ENCODE measurements at regions not wholly inside any gene's neighbourhood (a gene's known extent, or its start where the extent isn't known, plus 50 kb on each side); places are given as distances from the start of the nearest gene placed in this dataset.

DNA sequence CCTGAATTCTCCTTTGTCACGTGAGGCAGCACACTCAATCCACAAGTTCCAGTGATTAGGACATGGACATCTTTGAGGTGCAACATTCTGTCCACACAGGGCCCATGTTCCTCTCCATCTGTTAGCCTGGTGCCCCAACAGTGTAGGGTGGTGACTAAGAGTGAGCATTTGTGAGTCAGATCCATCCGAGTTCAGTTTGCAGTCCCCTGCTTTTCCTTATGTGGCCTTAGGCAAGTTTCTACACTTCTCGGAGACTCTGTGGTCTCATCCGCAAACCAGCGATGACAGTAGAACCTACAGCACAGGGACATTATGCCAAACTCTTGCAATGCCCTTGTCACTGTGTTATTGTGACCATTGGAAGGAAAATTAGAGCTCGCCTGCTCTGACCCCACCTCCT lies 178.7 kb upstream of the CDH4 start:
- no peak overlapping the region for H3K9ac ChIP-seq (ENCODE audit: low read length)
- H3K9me3 ChIP-seq (replicated peaks; ENCODE audit: insufficient read depth, low read length): no peaks in the 10 kb centered on the region
- no peaks in the 10 kb centered on the region for H3K9me2 ChIP-seq (replicated peaks; ENCODE audit: insufficient read depth, low read length)
- no peaks in the 10 kb centered on the region for H4K20me1 ChIP-seq (ENCODE audit: insufficient read depth, low read length)
- TF ChIP-seq EZH2phosphoT487 (IDR thresholded peaks at IDR 0.05; ENCODE audit: low read length) (no peak), EZH2 (optimal IDR thresholded peaks at IDR 0.05; ENCODE audit: low read depth, low read length) (no peak)
- TF ChIP-seq, protein P1, sequence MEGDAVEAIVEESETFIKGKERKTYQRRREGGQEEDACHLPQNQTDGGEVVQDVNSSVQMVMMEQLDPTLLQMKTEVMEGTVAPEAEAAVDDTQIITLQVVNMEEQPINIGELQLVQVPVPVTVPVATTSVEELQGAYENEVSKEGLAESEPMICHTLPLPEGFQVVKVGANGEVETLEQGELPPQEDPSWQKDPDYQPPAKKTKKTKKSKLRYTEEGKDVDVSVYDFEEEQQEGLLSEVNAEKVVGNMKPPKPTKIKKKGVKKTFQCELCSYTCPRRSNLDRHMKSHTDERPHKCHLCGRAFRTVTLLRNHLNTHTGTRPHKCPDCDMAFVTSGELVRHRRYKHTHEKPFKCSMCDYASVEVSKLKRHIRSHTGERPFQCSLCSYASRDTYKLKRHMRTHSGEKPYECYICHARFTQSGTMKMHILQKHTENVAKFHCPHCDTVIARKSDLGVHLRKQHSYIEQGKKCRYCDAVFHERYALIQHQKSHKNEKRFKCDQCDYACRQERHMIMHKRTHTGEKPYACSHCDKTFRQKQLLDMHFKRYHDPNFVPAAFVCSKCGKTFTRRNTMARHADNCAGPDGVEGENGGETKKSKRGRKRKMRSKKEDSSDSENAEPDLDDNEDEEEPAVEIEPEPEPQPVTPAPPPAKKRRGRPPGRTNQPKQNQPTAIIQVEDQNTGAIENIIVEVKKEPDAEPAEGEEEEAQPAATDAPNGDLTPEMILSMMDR (IDR thresholded peaks at IDR 0.05; ENCODE audit: low read length): no peak
- no peak overlapping the region for H3K4me3 ChIP-seq (ENCODE audit: low read length)
- H3K4me2 ChIP-seq (ENCODE audit: low read depth, low read length): no peak overlapping the region
- H3K79me2 ChIP-seq (ENCODE audit: low read length): no peaks in the 10 kb centered on the region
- H3K27ac ChIP-seq (ENCODE audit: low read length): no peak overlapping the region
- H3K4me1 ChIP-seq (ENCODE audit: low read length): no peaks in the 10 kb centered on the region
- no peak for DNase-seq
- no peak overlapping the region for H2AFZ ChIP-seq (ENCODE audit: low read length)
- no peaks in the 10 kb centered on the region for H3K36me3 ChIP-seq (replicated peaks; ENCODE audit: insufficient read depth, low read length)
- no peaks in the 10 kb centered on the region for H3F3A ChIP-seq (ENCODE audit: insufficient read depth, low read length)
- H3K27me3 ChIP-seq (replicated peaks; ENCODE audit: insufficient read depth, low read length): peaks cover 4% of the 10 kb centered on the region; the same call in 1 of the 2 replicates

DNA sequence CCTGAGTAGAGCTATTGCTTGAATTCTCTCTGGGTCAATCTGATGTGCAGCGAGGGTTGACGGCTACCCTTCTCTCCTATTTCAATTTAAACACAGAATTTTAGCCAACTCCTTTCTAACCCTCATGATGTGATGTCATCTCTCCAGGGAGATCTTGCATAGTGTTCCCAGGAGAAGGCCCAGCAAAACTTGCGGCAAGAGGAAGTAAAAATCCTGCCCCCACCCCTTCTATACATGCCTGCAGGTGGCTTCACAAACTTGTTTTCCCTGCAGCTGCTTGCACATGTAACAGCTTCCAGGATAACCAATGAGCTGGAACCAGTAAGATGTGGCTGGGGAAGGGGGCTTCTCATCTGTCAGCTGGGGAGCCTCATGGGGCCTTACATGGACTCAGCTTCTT lies 169.3 kb upstream of the CDH4 start:
- Histone ChIP-seq H3K4me3 (ENCODE audit: low read length) (no peak overlapping the region), H2AFZ (ENCODE audit: low read length) (no peak overlapping the region), H3K9me2 (replicated peaks; ENCODE audit: insufficient read depth, low read length) (no peaks in the 10 kb centered on the region), H3K36me3 (replicated peaks; ENCODE audit: insufficient read depth, low read length) (no peaks in the 10 kb centered on the region), H4K20me1 (ENCODE audit: insufficient read depth, low read length) (no peaks in the 10 kb centered on the region), H3K9me3 (replicated peaks; ENCODE audit: insufficient read depth, low read length) (no peaks in the 10 kb centered on the region), H3K27ac (ENCODE audit: low read length) (no peak overlapping the region), H3K4me1 (ENCODE audit: low read length) (no peaks in the 10 kb centered on the region), H3K9ac (ENCODE audit: low read length) (no peak overlapping the region), H3K79me2 (ENCODE audit: low read length) (no peaks in the 10 kb centered on the region), H3K27me3 (replicated peaks; ENCODE audit: insufficient read depth, low read length) (no peaks in the 10 kb centered on the region), H3K4me2 (ENCODE audit: low read depth, low read length) (no peak overlapping the region), H3F3A (ENCODE audit: insufficient read depth, low read length) (no peaks in the 10 kb centered on the region)
- no peak for DNase-seq
- TF ChIP-seq, protein P1 (IDR thresholded peaks at IDR 0.05; ENCODE audit: low read length): no peak
- TF ChIP-seq EZH2phosphoT487 (IDR thresholded peaks at IDR 0.05; ENCODE audit: low read length) (no peak), EZH2 (optimal IDR thresholded peaks at IDR 0.05; ENCODE audit: low read depth, low read length) (no peak)

DNA sequence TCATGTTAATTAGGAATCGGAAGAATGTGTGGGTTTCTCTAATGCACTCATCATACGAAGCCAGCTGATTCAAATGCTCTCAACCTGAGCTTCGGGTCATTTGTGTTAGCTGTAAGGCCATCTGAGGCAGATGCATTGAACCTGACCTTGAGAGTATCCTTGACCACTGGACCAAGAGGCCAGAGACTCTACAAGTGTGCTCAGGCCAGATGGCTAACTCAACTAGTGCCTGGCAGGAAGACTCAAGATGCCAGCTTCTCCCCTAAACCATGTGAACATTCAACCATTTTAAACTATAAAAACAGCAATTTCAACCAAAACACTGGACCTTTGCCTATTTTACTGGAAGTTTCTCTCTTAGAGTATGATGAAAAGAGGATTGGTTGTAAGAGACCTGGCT lies 168.6 kb upstream of the CDH4 start:
- Histone ChIP-seq H3F3A (ENCODE audit: insufficient read depth, low read length) (no peaks in the 10 kb centered on the region), H3K4me3 (ENCODE audit: low read length) (no peak overlapping the region), H3K4me2 (ENCODE audit: low read depth, low read length) (no peak overlapping the region), H3K9me3 (replicated peaks; ENCODE audit: insufficient read depth, low read length) (no peaks in the 10 kb centered on the region), H3K27me3 (replicated peaks; ENCODE audit: insufficient read depth, low read length) (no peaks in the 10 kb centered on the region), H4K20me1 (ENCODE audit: insufficient read depth, low read length) (no peaks in the 10 kb centered on the region), H3K9ac (ENCODE audit: low read length) (no peak overlapping the region), H3K4me1 (ENCODE audit: low read length) (no peaks in the 10 kb centered on the region), H3K9me2 (replicated peaks; ENCODE audit: insufficient read depth, low read length) (no peaks in the 10 kb centered on the region), H3K27ac (ENCODE audit: low read length) (no peak overlapping the region), H2AFZ (ENCODE audit: low read length) (no peak overlapping the region), H3K79me2 (ENCODE audit: low read length) (no peaks in the 10 kb centered on the region), H3K36me3 (replicated peaks; ENCODE audit: insufficient read depth, low read length) (no peaks in the 10 kb centered on the region)
- TF ChIP-seq EZH2phosphoT487 (IDR thresholded peaks at IDR 0.05; ENCODE audit: low read length) (no peak), EZH2 (optimal IDR thresholded peaks at IDR 0.05; ENCODE audit: low read depth, low read length) (no peak)
- TF ChIP-seq, protein P1 (IDR thresholded peaks at IDR 0.05; ENCODE audit: low read length): no peak
- DNase-seq: no peak
